ENCODE measurements at regions not wholly inside any gene's neighbourhood (a gene's known extent, or its start where the extent isn't known, plus 50 kb on each side); places are given as distances from the start of the nearest gene placed in this dataset.

GRCh38 chr2:64848945-64849344, 140.3 kb upstream of the SLC1A4 start:
- intact Hi-C loops (cut with micrococcal nuclease): no loop called here

- intact Hi-C loops (cut with micrococcal nuclease): no loop called here
Observed at GRCh38 chr2:64850642-64851041, 138.6 kb upstream of the SLC1A4 start.

- intact Hi-C loops (cut with micrococcal nuclease): no loop called here
Observed at GRCh38 chr2:64852771-64853241, 136.4 kb upstream of the SLC1A4 start.

GRCh38 chr2:64853306-64853705, 135.9 kb upstream of the SLC1A4 start:
- intact Hi-C loops (cut with micrococcal nuclease): no loop called here

GRCh38 chr2:64853894-64854293, 135.3 kb upstream of the SLC1A4 start:
- intact Hi-C loops (cut with micrococcal nuclease): no loop called here

GRCh38 chr2:64854773-64855237, 134.4 kb upstream of the SLC1A4 start:
- intact Hi-C loops (cut with micrococcal nuclease): no loop called here

GRCh38 chr2:64857581-64858471, 131.4 kb upstream of the SLC1A4 start:
- intact Hi-C loops (cut with micrococcal nuclease): no loop called here

- intact Hi-C loops (cut with micrococcal nuclease): no loop called here
Observed at GRCh38 chr2:64858541-64859311, 130.5 kb upstream of the SLC1A4 start.

GRCh38 chr2:64859312-64860212, 129.6 kb upstream of the SLC1A4 start:
- intact Hi-C loops (cut with micrococcal nuclease): no loop called here

- intact Hi-C loops (cut with micrococcal nuclease): no loop called here
Observed at GRCh38 chr2:64860276-64860885, 128.8 kb upstream of the SLC1A4 start.

- intact Hi-C loops (cut with micrococcal nuclease): no loop called here
Observed at GRCh38 chr2:64860936-64861335, 128.3 kb upstream of the SLC1A4 start.

- intact Hi-C loops (cut with micrococcal nuclease): loop anchor here (1.0 kb wide), 1 partner anchor 535 kb away; no protein-coding TSS in a partner anchor
Observed at GRCh38 chr2:64861452-64862397, 127.5 kb upstream of the SLC1A4 start.

GRCh38 chr2:64862623-64863022, 126.6 kb upstream of the SLC1A4 start:
- intact Hi-C loops (cut with micrococcal nuclease): loop anchor here (1.0 kb wide), 1 partner anchor 536 kb away; no protein-coding TSS in a partner anchor

- intact Hi-C loops (cut with micrococcal nuclease): no loop called here
Observed at GRCh38 chr2:64863097-64863820, 125.9 kb upstream of the SLC1A4 start.

- intact Hi-C loops (cut with micrococcal nuclease): loop anchor here (1.0 to 2.0 kb wide), 10 partner anchors 34 to 816 kb away; no protein-coding TSS in a partner anchor
Observed at GRCh38 chr2:64865073-64865830, 123.9 kb upstream of the SLC1A4 start.

- intact Hi-C loops (cut with micrococcal nuclease): loop anchor here (1.0 to 2.0 kb wide), 10 partner anchors 35 to 817 kb away; no protein-coding TSS in a partner anchor
Observed at GRCh38 chr2:64865831-64866345, 123.3 kb upstream of the SLC1A4 start.

GRCh38 chr2:64866797-64867196, 122.4 kb upstream of the SLC1A4 start:
- intact Hi-C loops (cut with micrococcal nuclease): no loop called here

Data from T-helper 1 cell treated with Interleukin-12 subunit alpha and Interleukin-12 subunit beta and Interleukin-4 antibody, amounts not matched to agents 30 ng/mL and 1 ng/mL, for 36 hours (primary cell).